H9 (cell line): ENCODE measurements at regions not wholly inside any gene's neighbourhood (a gene's known extent, or its start where the extent isn't known, plus 50 kb on each side); places are given as distances from the start of the nearest gene placed in this dataset.

Experiments
- DNase-seq: peaks from one replicate; pipeline ENCODE4 v3.0.0-alpha.2; 2017
- H2AFZ ChIP-seq: one replicate; pipeline ENCODE4 v1.6.1; 2013; ENCODE audit warnings: mild to moderate bottlenecking, low read length, control low read depth, moderate library complexity
- H2AK5ac ChIP-seq: 2 replicates; pipeline ENCODE4 v1.6.1; 2013; ENCODE audit warnings: low read length, control low read depth, mixed read lengths; ENCODE audit not compliant: insufficient read length
- H2BK120ac ChIP-seq: one replicate; pipeline ENCODE4 v1.6.1; 2013; ENCODE audit warnings: low read depth, mild to moderate bottlenecking, low read length, control low read depth, inconsistent platforms; ENCODE audit not compliant: poor library complexity, severe bottlenecking
- H2BK12ac ChIP-seq: 2 replicates; pipeline ENCODE4 v1.6.1; 2013; ENCODE audit warnings: low read length, control low read depth, mixed read lengths, low read depth; ENCODE audit not compliant: insufficient read length
- H2BK15ac ChIP-seq: 2 replicates; pipeline ENCODE4 v1.6.1; 2013; ENCODE audit warnings: low read depth, low read length, control low read depth
- H2BK20ac ChIP-seq: one replicate; pipeline ENCODE4 v1.6.1; 2013; ENCODE audit warnings: low read depth, mild to moderate bottlenecking, low read length, control low read depth, inconsistent platforms; ENCODE audit not compliant: poor library complexity, severe bottlenecking
- H2BK5ac ChIP-seq: 2 replicates; pipeline ENCODE4 v1.6.1; 2013; ENCODE audit warnings: low read length, control low read depth, mixed read lengths; ENCODE audit not compliant: insufficient read length
- H3K14ac ChIP-seq: 2 replicates; pipeline ENCODE4 v1.6.1; 2013; ENCODE audit warnings: low read length, control low read depth; ENCODE audit not compliant: insufficient read depth
- H3K18ac ChIP-seq: 2 replicates; pipeline ENCODE4 v1.6.1; 2013; ENCODE audit warnings: low read depth, mild to moderate bottlenecking, mixed read lengths, low read length, control low read depth; ENCODE audit not compliant: insufficient read length
- H3K23ac ChIP-seq: 2 replicates; pipeline ENCODE4 v1.6.1; 2013; ENCODE audit warnings: low read length, control low read depth, mixed read lengths, low read depth; ENCODE audit not compliant: insufficient read length
- H3K23me2 ChIP-seq: 2 replicates; pipeline ENCODE4 v1.6.1; 2013; ENCODE audit warnings: low read depth, mild to moderate bottlenecking, mixed read lengths, low read length, control low read depth; ENCODE audit not compliant: insufficient read length, poor library complexity, severe bottlenecking
- H3K27ac ChIP-seq: 2 replicates; pipeline ENCODE4 v1.5.1; 2013; ENCODE audit warnings: low read length, control low read depth, mixed read lengths, low read depth; ENCODE audit not compliant: insufficient read length
- H3K27me3 ChIP-seq: 2 replicates; pipeline ENCODE4 v1.6.1; 2013; ENCODE audit warnings: low read length, control low read depth, inconsistent platforms; ENCODE audit not compliant: insufficient read depth
- H3K4ac ChIP-seq: 2 replicates; pipeline ENCODE4 v1.6.1; 2013; ENCODE audit warnings: low read depth, mild to moderate bottlenecking, control low read depth, inconsistent platforms, low read length, moderate library complexity
- H3K4me1 ChIP-seq: 2 replicates; pipeline ENCODE4 v1.6.1; 2013; ENCODE audit warnings: low read length, control low read depth, inconsistent platforms; ENCODE audit not compliant: insufficient read depth
- H3K4me2 ChIP-seq: 2 replicates; pipeline ENCODE4 v1.6.1; 2013; ENCODE audit warnings: low read length, control low read depth, mixed read lengths; ENCODE audit not compliant: insufficient read length, insufficient read depth
- H3K56ac ChIP-seq: 2 replicates; pipeline ENCODE4 v1.6.1; 2013; ENCODE audit warnings: low read depth, mild to moderate bottlenecking, mixed read lengths, low read length, control low read depth; ENCODE audit not compliant: insufficient read length
- H3K79me1 ChIP-seq: 2 replicates; pipeline ENCODE4 v1.6.1; 2013; ENCODE audit warnings: low read depth, mild to moderate bottlenecking, moderate library complexity, low read length, control low read depth, inconsistent platforms; ENCODE audit not compliant: insufficient read depth, poor library complexity, severe bottlenecking
- H3K79me2 ChIP-seq: 2 replicates; pipeline ENCODE4 v1.6.1; 2013; ENCODE audit warnings: low read length, control low read depth, inconsistent platforms; ENCODE audit not compliant: insufficient read depth
- H3K9ac ChIP-seq: 2 replicates; pipeline ENCODE4 v1.6.1; 2013; ENCODE audit warnings: low read length, control low read depth, mixed read lengths; ENCODE audit not compliant: insufficient read length; ENCODE audit errors: extremely low read depth
- H3K9me3 ChIP-seq: one replicate; pipeline ENCODE4 v1.6.1; 2013; ENCODE audit warnings: low read depth, low read length, inconsistent platforms; ENCODE audit not compliant: control insufficient read depth
- H3T11ph ChIP-seq: one replicate; pipeline ENCODE4 v1.6.1; 2013; ENCODE audit warnings: mild to moderate bottlenecking, low read length, control low read depth, inconsistent platforms
- H4K20me1 ChIP-seq: one replicate; pipeline ENCODE4 v1.6.1; 2013; ENCODE audit not compliant: control insufficient read depth, insufficient read length, insufficient read depth
- H4K5ac ChIP-seq: 2 replicates; pipeline ENCODE4 v1.6.1; 2013; ENCODE audit warnings: low read depth, mild to moderate bottlenecking, mixed read lengths, low read length, control low read depth; ENCODE audit not compliant: insufficient read length
- H4K8ac ChIP-seq: replicated peaks from 2 replicates; pipeline ENCODE4 v1.6.1; 2013; ENCODE audit warnings: low read length, control low read depth, mixed read lengths, low read depth; ENCODE audit not compliant: insufficient read length
- H4K91ac ChIP-seq: 2 replicates; pipeline ENCODE4 v1.6.1; 2013; ENCODE audit warnings: low read depth, mild to moderate bottlenecking, moderate library complexity, mixed read lengths, low read length, control low read depth; ENCODE audit not compliant: insufficient read length
- H3K27ac Mint-ChIP-seq, 3 experiments: 2 replicates in 2 of 3; 3 replicates in 1 of 3; pipeline ENCODE4 v1.8.0; 2020 to 2021; ENCODE audit warnings: mixed read lengths in 3 of 3, mild to moderate bottlenecking in 1 of 3, moderate library complexity in 1 of 3
- H3K27me3 Mint-ChIP-seq: 2 replicates; pipeline ENCODE4 v1.8.0; 2021; ENCODE audit warnings: low read depth, mild to moderate bottlenecking, moderate library complexity, mixed read lengths
- H3K36me3 Mint-ChIP-seq, 3 experiments: 2 replicates in 2 of 3; 3 replicates in 1 of 3; pipeline ENCODE4 v1.8.0; 2020 to 2021; ENCODE audit warnings: low read depth in 3 of 3, mixed read lengths in 3 of 3; ENCODE audit not compliant: insufficient read depth in 1 of 3
- H3K4me1 Mint-ChIP-seq, 2 experiments: 2 replicates each; pipeline ENCODE4 v1.8.0; 2020; ENCODE audit warnings: mixed read lengths in 2 of 2
- H3K4me3 Mint-ChIP-seq, 2 experiments: 2 replicates in 1 of 2; 3 replicates in 1 of 2; pipeline ENCODE4 v1.8.0; 2020 to 2021; ENCODE audit warnings: mild to moderate bottlenecking in 2 of 2, mixed read lengths in 2 of 2, moderate library complexity in 1 of 2
- H3K9me3 Mint-ChIP-seq, 2 experiments: 2 replicates in 1 of 2; 3 replicates in 1 of 2; pipeline ENCODE4 v1.8.0; 2020; ENCODE audit warnings: mild to moderate bottlenecking in 2 of 2, mixed read lengths in 2 of 2, moderate library complexity in 1 of 2
- WGBS: extraction: QIAGEN DNeasy Blood & Tissue Kit; methylation state at CpG from one replicate; pipeline ENCODE4 v1.1.7; 2013; ENCODE audit warnings: missing lambda C conversion rate, low lambda C conversion rate, mixed read lengths; ENCODE audit not compliant: insufficient read length; ENCODE audit errors: extremely low coverage; 5-methylcytosine and 5-hydroxymethylcytosine counted together
- TF ChIP-seq, protein P1 (sequence below): fragments of 200-600 bp; sonication (generic); conservative IDR thresholded peaks from 3 replicates; pipeline ENCODE4 v1.8.0; 2021; ENCODE audit warnings: antibody characterized with exemption, mild to moderate bottlenecking

DNA sequence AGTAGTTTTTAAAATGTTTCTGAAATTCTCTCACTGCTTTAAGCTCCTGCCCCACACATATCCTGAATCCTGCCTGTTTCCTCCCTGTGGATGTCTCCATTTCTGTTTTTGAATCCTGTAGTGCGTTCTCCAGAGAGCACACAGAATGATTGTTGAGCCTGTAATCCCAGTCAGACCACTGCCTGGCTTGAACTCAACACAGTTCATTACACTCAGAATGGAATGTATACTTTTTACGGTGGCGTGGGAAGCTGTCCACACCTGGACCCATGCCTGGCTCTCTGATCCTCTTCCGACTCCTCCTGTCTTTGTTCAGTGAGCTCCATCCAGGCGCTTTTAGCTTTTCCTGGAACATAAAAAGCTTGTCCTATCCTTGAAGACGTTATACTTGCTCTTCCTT is 1217.0 kb upstream of the PRKX start:
- Histone ChIP-seq H3K18ac (no peak overlapping the region), H3K56ac (no peak overlapping the region), H4K20me1 (no peaks in the 10 kb centered on the region), H3K23me2 (no peaks in the 10 kb centered on the region), H2BK15ac (no peak overlapping the region), H2BK120ac (no peak overlapping the region), H3K23ac (no peak overlapping the region), H3K4ac (no peak overlapping the region), H3K4me1 (no peaks in the 10 kb centered on the region), H3K27me3 (no peaks in the 10 kb centered on the region), H2BK20ac (no peak overlapping the region), H2AK5ac (no peak overlapping the region), H3K27ac (no peak overlapping the region), H3K79me2 (no peaks in the 10 kb centered on the region), H3T11ph (no peak overlapping the region), H3K9me3 (no peaks in the 10 kb centered on the region), H4K91ac (no peak overlapping the region), H2BK5ac (no peak overlapping the region), H3K9ac (no peak overlapping the region), H2AFZ (no peak overlapping the region), H3K14ac (no peak overlapping the region), H2BK12ac (no peak overlapping the region), H3K4me2 (no peak overlapping the region), H3K79me1 (no peaks in the 10 kb centered on the region), H4K8ac (no peak overlapping the region), H4K5ac (no peak overlapping the region)
- Mint-ChIP-seq H3K9me3 (peaks cover 0 to 2% of the 10 kb centered on the region in 2 experiments; a peak in 1 of 5 replicates), H3K4me1 (peaks cover 0 to 6% of the 10 kb centered on the region in 2 experiments; a peak in 1 of 4 replicates), H3K27me3 (no peaks in the 10 kb centered on the region), H3K36me3 (no peaks in the 10 kb centered on the region), H3K4me3 (no peak overlapping the region), H3K27ac (no peak overlapping the region)
- TF ChIP-seq, protein P1, sequence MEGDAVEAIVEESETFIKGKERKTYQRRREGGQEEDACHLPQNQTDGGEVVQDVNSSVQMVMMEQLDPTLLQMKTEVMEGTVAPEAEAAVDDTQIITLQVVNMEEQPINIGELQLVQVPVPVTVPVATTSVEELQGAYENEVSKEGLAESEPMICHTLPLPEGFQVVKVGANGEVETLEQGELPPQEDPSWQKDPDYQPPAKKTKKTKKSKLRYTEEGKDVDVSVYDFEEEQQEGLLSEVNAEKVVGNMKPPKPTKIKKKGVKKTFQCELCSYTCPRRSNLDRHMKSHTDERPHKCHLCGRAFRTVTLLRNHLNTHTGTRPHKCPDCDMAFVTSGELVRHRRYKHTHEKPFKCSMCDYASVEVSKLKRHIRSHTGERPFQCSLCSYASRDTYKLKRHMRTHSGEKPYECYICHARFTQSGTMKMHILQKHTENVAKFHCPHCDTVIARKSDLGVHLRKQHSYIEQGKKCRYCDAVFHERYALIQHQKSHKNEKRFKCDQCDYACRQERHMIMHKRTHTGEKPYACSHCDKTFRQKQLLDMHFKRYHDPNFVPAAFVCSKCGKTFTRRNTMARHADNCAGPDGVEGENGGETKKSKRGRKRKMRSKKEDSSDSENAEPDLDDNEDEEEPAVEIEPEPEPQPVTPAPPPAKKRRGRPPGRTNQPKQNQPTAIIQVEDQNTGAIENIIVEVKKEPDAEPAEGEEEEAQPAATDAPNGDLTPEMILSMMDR = no peak
- no peak for DNase-seq
- no CpG with 5 or more reads among the region's 6 CpGs for WGBS
